Fibroblast of gingiva (primary cell): ENCODE measurements at regions not wholly inside any gene's neighbourhood (a gene's known extent, or its start where the extent isn't known, plus 50 kb on each side); places are given as distances from the start of the nearest gene placed in this dataset.
A peak's percentile ranks its signal among the peaks of the same experiment; 100 is the strongest.

Source experiments
- DNase-seq: peaks from one replicate; pipeline ENCODE4 v3.0.0-alpha.2; 2011; ENCODE audit warnings: low read depth

GRCh38 chr15:89399238-89400115, 64.9 kb upstream of the POLG start:
- DNase-seq, result no peak

- DNase-seq, result no peak
These were observed 64.2 kb upstream of the POLG start for GRCh38 chr15:89398896-89399237.

- DNase-seq, result no peak
These were observed 63.0 kb upstream of the POLG start for GRCh38 chr15:89397653-89398023.

DNA sequence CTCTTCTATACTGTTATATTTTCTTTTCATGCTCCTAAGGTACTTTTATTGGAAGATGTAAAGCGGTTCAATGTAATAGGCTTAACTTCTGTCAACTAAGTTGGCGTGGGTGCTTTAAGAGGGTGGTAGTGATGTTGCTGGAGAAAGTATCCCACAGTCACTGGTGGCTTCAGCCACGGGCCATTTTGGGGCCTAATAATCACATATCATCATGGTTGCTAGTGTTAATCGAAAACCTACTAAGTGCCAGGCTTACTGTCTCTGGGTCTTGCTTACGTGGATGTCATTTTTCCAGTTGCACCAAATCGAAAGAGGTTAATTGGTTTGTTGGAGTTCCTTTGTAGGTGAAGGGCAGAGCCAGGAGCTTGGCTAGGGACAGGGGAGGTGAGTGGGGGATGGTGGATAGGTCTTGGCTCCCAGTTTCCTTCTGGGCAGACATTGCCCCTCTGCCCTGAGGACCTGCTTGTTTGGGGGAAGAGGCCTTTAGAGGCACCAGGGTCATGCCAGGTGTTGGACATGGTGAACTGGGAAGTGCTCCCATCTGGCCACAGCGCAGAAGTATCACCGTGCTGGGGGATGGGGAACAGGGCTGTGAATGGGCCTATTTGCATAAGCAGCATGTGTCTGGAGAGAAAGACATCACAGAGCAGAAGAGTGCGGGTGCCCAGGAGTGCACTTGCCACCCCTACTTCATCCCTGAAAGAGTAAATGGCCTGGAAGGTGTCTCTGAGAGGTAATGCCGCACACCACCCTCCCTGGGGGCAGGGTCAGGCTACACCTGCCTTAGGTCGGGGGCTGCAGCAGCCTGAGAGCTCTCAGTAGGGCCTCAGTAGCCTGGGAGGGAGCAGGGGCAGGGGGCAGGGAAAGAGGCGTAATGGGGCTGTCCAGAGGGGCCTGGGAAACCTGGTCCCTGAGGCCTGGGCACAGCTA, 62.4 kb upstream of the POLG start:
- DNase-seq, result no peak

GRCh38 chr15:89395996-89396395, 61.4 kb upstream of the POLG start:
- DNase-seq, result no peak

GRCh38 chr15:89395461-89395871, 60.8 kb upstream of the POLG start:
- DNase-seq, result no peak

DNA sequence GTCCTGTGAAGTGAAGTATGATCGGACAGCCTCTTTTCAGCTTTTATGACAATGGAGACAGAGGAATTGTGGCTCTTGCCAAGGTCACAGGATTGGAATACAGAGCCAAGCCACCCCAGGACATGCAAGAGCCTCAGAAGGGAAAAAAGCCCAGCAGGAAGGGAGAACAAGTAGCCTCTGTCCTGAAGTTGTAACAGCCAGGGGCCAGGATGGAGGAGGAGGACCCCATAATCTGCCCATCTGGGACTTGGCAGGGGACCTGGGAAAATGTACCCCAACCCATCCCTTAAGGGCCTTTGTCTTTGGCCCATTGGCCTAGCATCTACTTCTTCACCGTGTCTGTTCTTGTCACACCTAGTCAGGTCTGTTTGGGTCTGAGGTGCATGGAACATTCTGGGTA, 60.4 kb upstream of the POLG start:
- DNase-seq, result no peak

GRCh38 chr15:89393056-89393455, 58.4 kb upstream of the POLG start:
- no peak for DNase-seq

GRCh38 chr15:89391685-89392257, 57.1 kb upstream of the POLG start:
- no peak for DNase-seq

DNA sequence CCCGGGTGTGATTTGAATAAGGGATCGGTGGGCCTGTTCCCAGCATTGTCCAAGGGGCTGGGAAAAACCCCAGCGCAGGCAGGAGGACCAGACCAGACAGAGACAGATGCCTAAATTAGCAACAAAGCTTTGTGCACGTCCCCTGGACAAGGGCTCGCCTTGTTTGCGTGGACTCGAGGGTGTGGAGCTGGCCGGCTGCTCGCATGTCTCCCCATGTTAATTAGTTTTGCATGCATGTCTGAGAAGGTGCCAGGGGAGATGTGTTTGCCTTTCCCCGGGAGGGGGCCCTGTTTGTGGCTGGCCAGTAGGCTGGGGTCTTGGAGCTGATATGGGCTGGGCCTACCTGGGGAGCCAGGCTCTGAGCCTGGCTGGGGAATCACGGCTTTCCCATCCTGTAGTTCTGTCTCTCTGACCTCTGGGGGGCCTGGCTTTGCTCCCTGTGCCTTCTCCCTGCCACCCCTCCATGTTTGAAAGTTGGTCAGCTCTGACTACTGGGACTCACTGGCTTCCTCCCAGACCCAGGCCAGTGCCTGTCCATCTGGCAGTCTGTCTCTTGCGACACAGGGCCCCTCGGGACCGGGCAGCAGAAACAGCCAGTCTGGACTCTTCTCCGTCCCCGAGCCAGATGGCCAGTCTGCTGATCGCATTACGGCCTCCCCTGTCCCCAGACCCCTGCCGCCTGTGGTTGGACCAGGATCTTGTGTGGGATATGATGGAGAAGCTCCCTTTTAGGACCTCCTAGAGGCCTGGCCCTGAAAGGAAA, 55.4 kb upstream of the POLG start:
- peak; percentile 37 for DNase-seq

DNA sequence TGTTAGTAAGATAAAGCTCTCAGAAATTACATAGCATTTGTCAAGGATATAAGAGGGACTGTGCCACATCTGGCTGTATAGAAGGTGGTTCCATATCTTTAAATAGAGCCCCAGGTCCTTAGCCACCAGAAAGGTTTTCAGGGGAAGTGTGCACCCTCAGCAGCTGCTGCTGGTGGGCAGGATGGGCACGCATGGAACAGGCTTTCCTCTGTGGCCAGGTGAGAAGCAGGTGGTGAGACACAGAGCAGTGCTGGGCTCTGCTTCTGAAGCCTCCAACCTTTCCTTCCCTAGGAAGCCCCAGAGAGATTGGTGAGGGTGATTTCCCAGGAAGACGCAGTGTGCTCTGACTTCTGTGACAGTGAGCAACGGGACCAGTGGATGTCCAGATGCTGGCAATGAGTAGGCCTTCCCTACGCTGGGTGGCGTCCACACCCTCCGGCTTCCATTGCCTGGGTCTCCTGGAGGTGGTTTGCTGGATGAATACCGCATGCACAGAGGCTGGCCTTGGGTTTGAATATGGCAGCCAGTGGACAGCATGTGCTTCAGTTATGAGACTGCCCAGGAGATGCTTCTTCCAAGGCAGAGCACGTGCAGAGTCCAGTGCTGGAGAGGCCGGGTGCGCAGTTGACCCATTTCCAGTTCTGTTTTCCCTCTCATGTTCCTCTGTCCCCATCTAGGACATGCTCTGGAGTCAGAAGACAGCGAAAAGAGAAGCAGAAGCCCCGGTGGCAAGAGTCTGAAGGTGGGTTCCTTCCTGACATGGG, 52.7 kb upstream of the POLG start:
- DNase-seq, result no peak

GRCh38 chr15:89385596-89386331, 51.1 kb upstream of the POLG start:
- no peak for DNase-seq
